ENCODE measurements at regions not wholly inside any gene's neighbourhood (a gene's known extent, or its start where the extent isn't known, plus 50 kb on each side); places are given as distances from the start of the nearest gene placed in this dataset.

GRCh38 chr11:69357458-69358397, 63.8 kb downstream of the MYEOV start:
- H3K9ac ChIP-seq (ENCODE audit: low read length) = no peak overlapping the region
- Mint-ChIP-seq H3K9me3 (ENCODE audit: unreplicated experiment) (peaks cover 12% of the 10 kb centered on the region), H3K4me1 (ENCODE audit: low read depth, unreplicated experiment) (peaks cover 4% of the 10 kb centered on the region), H3K27me3 (ENCODE audit: low read depth, unreplicated experiment) (peaks cover 23% of the 10 kb centered on the region), H3K36me3 (ENCODE audit: low read depth, unreplicated experiment) (no peaks in the 10 kb centered on the region), H3K27ac (ENCODE audit: unreplicated experiment) (no peak overlapping the region), H3K4me3 (ENCODE audit: unreplicated experiment) (no peak overlapping the region)
- no peak for DNase-seq (ENCODE audit: low read depth)
- H3K79me2 ChIP-seq (ENCODE audit: insufficient read depth, low read length) = no peaks in the 10 kb centered on the region
- no peak overlapping the region for H2AFZ ChIP-seq (ENCODE audit: low read depth, low read length)
- H3K9me3 ChIP-seq (ENCODE audit: insufficient read depth, low read depth, low read length) = peaks cover 9% of the 10 kb centered on the region
- no peak for FAIRE-seq
- H4K20me1 ChIP-seq (ENCODE audit: insufficient read depth, low read length) = no peaks in the 10 kb centered on the region
- H3K27ac ChIP-seq (ENCODE audit: low read depth, low read length) = no peak overlapping the region
- peaks cover 23% of the 10 kb centered on the region for H3K4me1 ChIP-seq (ENCODE audit: insufficient read depth, low read length)
- TF ChIP-seq EZH2 (IDR thresholded peaks at IDR 0.05; ENCODE audit: insufficient read depth, low read length) = no peak
- no peak for TF ChIP-seq CTCF (IDR thresholded peaks at IDR 0.05; ENCODE audit: insufficient read depth, low read depth, low read length)
- no peaks in the 10 kb centered on the region for H3K27me3 ChIP-seq (ENCODE audit: insufficient read depth, low read length)
- no peak overlapping the region for H3K4me3 ChIP-seq (ENCODE audit: insufficient read depth, low read depth, low read length)
- no peak overlapping the region for H3K4me2 ChIP-seq (ENCODE audit: low read length)
- no peaks in the 10 kb centered on the region for H3K36me3 ChIP-seq (ENCODE audit: insufficient read depth, low read length)

- no peaks in the 10 kb centered on the region for H3K79me2 ChIP-seq (ENCODE audit: insufficient read depth, low read length)
- no peak overlapping the region for H3K4me2 ChIP-seq (ENCODE audit: low read length)
- H2AFZ ChIP-seq (ENCODE audit: low read depth, low read length) = no peak overlapping the region
- Mint-ChIP-seq H3K9me3 (ENCODE audit: unreplicated experiment) (peaks cover 12% of the 10 kb centered on the region), H3K4me1 (ENCODE audit: low read depth, unreplicated experiment) (no peaks in the 10 kb centered on the region), H3K4me3 (ENCODE audit: unreplicated experiment) (no peak overlapping the region), H3K27me3 (ENCODE audit: low read depth, unreplicated experiment) (peaks cover 23% of the 10 kb centered on the region), H3K36me3 (ENCODE audit: low read depth, unreplicated experiment) (no peaks in the 10 kb centered on the region), H3K27ac (ENCODE audit: unreplicated experiment) (no peak overlapping the region)
- DNase-seq (ENCODE audit: low read depth) (no peak), FAIRE-seq (no peak)
- H3K9me3 ChIP-seq (ENCODE audit: insufficient read depth, low read depth, low read length) = peaks cover 9% of the 10 kb centered on the region
- no peaks in the 10 kb centered on the region for H4K20me1 ChIP-seq (ENCODE audit: insufficient read depth, low read length)
- peaks cover 15% of the 10 kb centered on the region for H3K4me1 ChIP-seq (ENCODE audit: insufficient read depth, low read length)
- no peaks in the 10 kb centered on the region for H3K27me3 ChIP-seq (ENCODE audit: insufficient read depth, low read length)
- TF ChIP-seq CTCF (IDR thresholded peaks at IDR 0.05; ENCODE audit: insufficient read depth, low read depth, low read length) = no peak
- TF ChIP-seq EZH2 (IDR thresholded peaks at IDR 0.05; ENCODE audit: insufficient read depth, low read length) = no peak
- no peak overlapping the region for H3K4me3 ChIP-seq (ENCODE audit: insufficient read depth, low read depth, low read length)
- H3K27ac ChIP-seq (ENCODE audit: low read depth, low read length) = no peak overlapping the region
- H3K9ac ChIP-seq (ENCODE audit: low read length) = no peak overlapping the region
- no peaks in the 10 kb centered on the region for H3K36me3 ChIP-seq (ENCODE audit: insufficient read depth, low read length)
Observed at GRCh38 chr11:69358398-69359020, 64.6 kb downstream of the MYEOV start.

Measured in astrocyte (in vitro differentiated cells and primary cell).